ENCODE measurements at regions not wholly inside any gene's neighbourhood (a gene's known extent, or its start where the extent isn't known, plus 50 kb on each side); places are given as distances from the start of the nearest gene placed in this dataset.

GRCh38 chr4:43778187-43778915, 670.3 kb downstream of the KCTD8 start:
- TF ChIP-seq CHCHD3 (CRISPR knock-in tag; IDR thresholded peaks at IDR 0.05) (no peak), CHAMP1 (IDR thresholded peaks at IDR 0.05) (no peak), ATF6 (CRISPR knock-in tag; IDR thresholded peaks at IDR 0.05) (no peak)
- no peaks in the 10 kb centered on the region for H4K20me1 ChIP-seq (replicated peaks; ENCODE audit: control insufficient read depth, insufficient read depth, low read length)
- H3K27ac ChIP-seq (ENCODE audit: extremely low read depth, low read depth, low read length) = no peak overlapping the region
- ChIA-PET POLR2A (no interaction called here), CTCF (ENCODE audit: low intra/inter-chr PET ratio) (no interaction called here)
- H3K4me1 ChIP-seq (replicated peaks in 1 of 2; ENCODE audit: control insufficient read depth in 2 of 2, insufficient read depth in 2 of 2, low read length in 2 of 2) = no peaks in the 10 kb centered on the region
- H3K4me3 ChIP-seq = no peak overlapping the region
- no peak overlapping the region for H3K4me2 ChIP-seq (ENCODE audit: insufficient read depth, low read length)
- no peak overlapping the region for H3K9ac ChIP-seq (ENCODE audit: insufficient read depth in 1 of 2, low read depth in 2 of 2, low read length in 2 of 2)
- H3K9me3 ChIP-seq (replicated peaks; ENCODE audit: control insufficient read depth, insufficient read depth, low read depth, low read length) = no peaks in the 10 kb centered on the region
- in situ Hi-C loops (cut with MboI) (no loop called here), intact Hi-C loops (cut with micrococcal nuclease) (no loop called here)
- H3K9me1 ChIP-seq (ENCODE audit: control insufficient read depth, insufficient read depth, low read length) = no peaks in the 10 kb centered on the region
- 0% methylated on average over 3 of the region's 3 CpGs for WGBS (ENCODE audit: insufficient coverage, low coverage, missing lambda C conversion rate)
- no peak for FAIRE-seq
- no peak overlapping the region for H2AFZ ChIP-seq (ENCODE audit: low read depth, low read length)
- no peaks in the 10 kb centered on the region for H3K36me3 ChIP-seq (ENCODE audit: control insufficient read depth, insufficient read depth, low read length)
- DNase-seq (ENCODE audit: extremely low read depth in 1 of 4, low spot score in 3 of 4) = no peak
- H3K27me3 ChIP-seq (ENCODE audit: control insufficient read depth in 2 of 2, insufficient read depth in 2 of 2, low read length in 2 of 2) = no peaks in the 10 kb centered on the region
- no peak for ATAC-seq
- H3K79me2 ChIP-seq (ENCODE audit: control insufficient read depth, insufficient read depth, low read length) = no peaks in the 10 kb centered on the region
- BruUV-seq (replicated peaks) = no TSS peak
